Sigmoid colon (tissue), 6 donors: ENCODE measurements at regions not wholly inside any gene's neighbourhood (a gene's known extent, or its start where the extent isn't known, plus 50 kb on each side); places are given as distances from the start of the nearest gene placed in this dataset.
A peak's percentile ranks its signal among the peaks of the same experiment; 100 is the strongest.

Experiments
- DNase-seq: peaks from one replicate; pipeline ENCODE4 v3.0.0-alpha.2; 2019
- H3K27ac ChIP-seq, 4 donors: fragments of 200-600 bp; sonication (generic); one replicate each; pipeline ENCODE4 v1.5.1; 2016 to 2019; ENCODE audit warnings: mild to moderate bottlenecking in 1 of 4
- H3K27me3 ChIP-seq, 3 donors: fragments of 200-600 bp; sonication (generic); one replicate each; pipeline ENCODE4 v1.5.1; 2019; ENCODE audit warnings: mild to moderate bottlenecking in 1 of 3
- H3K36me3 ChIP-seq, 4 donors: fragments of 200-600 bp; sonication (generic); one replicate each; pipeline ENCODE4 v1.5.1; 2016 to 2019
- H3K4me1 ChIP-seq, 4 donors: fragments of 200-600 bp; sonication (generic); one replicate each; pipeline ENCODE4 v1.5.1; 2017 to 2019
- H3K4me3 ChIP-seq, 4 donors: fragments of 200-600 bp; sonication (generic); one replicate each; pipeline ENCODE4 v1.5.1; 2017 to 2019; ENCODE audit warnings: mild to moderate bottlenecking in 2 of 4, moderate library complexity in 1 of 4
- H3K9me3 ChIP-seq, 4 donors: fragments of 200-600 bp in 3 of 4; sonication (generic) in 3 of 4; one replicate each; pipeline versions ENCODE4 v1.5.1 to v1.6.1; 2013 to 2019
- CTCF ChIP-seq, 4 experiments: fragments of 450-650 bp in 3 of 4; fragments of 200-600 bp in 1 of 4; IDR thresholded peaks; one replicate each; pipeline ENCODE4 v1.5.1; 2016 to 2019; ENCODE audit warnings: antibody characterized with exemption in 4 of 4, mild to moderate bottlenecking in 3 of 4, moderate library complexity in 2 of 4
- EP300 ChIP-seq, 4 donors: sonication (generic); formaldehyde crosslinking; IDR thresholded peaks; one replicate each; pipeline ENCODE4 v1.6.1; 2017; ENCODE audit warnings: antibody characterized with exemption in 4 of 4
- POLR2A ChIP-seq, 2 donors: fragments of 450-650 bp; IDR thresholded peaks; one replicate each; pipeline ENCODE4 v1.6.1; 2016; ENCODE audit warnings: antibody characterized with exemption in 2 of 2, mild to moderate bottlenecking in 2 of 2, moderate library complexity in 2 of 2
- POLR2AphosphoS5 ChIP-seq, 4 donors: sonication (generic); formaldehyde crosslinking; IDR thresholded peaks; one replicate each; pipeline ENCODE4 v1.6.1; 2017; ENCODE audit warnings: antibody characterized with exemption in 4 of 4
- WGBS, 2 donors: extraction: QIAGEN DNeasy Blood & Tissue Kit; methylation state at CpG; one replicate each; pipeline ENCODE4 v1.1.7; 2013; 5-methylcytosine and 5-hydroxymethylcytosine counted together
- intact Hi-C: fragments of 100-400 bp; cut with DNase I; formaldehyde crosslinking; loops from one replicate; pipeline ENCODE4 v1.15.1; 2023
- donor health status: healthy with polysubstance abuse.
- donor health status: healthy.

- Histone ChIP-seq H3K27ac (peak overlapping the region; percentile 32 to 74 (median 54)), H3K9me3 (no peaks in the 10 kb centered on the region), H3K27me3 (no peaks in the 10 kb centered on the region), H3K4me1 (no peaks in the 10 kb centered on the region), H3K36me3 (no peaks in the 10 kb centered on the region), H3K4me3 (no peak overlapping the region)
- TF ChIP-seq CTCF (IDR thresholded peaks at IDR 0.05) = no peak
- TF ChIP-seq EP300 (IDR thresholded peaks at IDR 0.05) = no peak
- no peak for TF ChIP-seq POLR2AphosphoS5 (IDR thresholded peaks at IDR 0.05)
- no peak for TF ChIP-seq POLR2A (IDR thresholded peaks at IDR 0.05)
- DNase-seq = no peak
- intact Hi-C loops = loop anchor here (10.0 kb wide), 1 partner anchor 290 kb away; no protein-coding TSS in a partner anchor
Measured at GRCh38 chr9:115945009-115945431, 208.6 kb upstream of the PAPPA start.

GRCh38 chr9:115946530-115946929 is 207.1 kb upstream of the PAPPA start:
- TF ChIP-seq POLR2A (IDR thresholded peaks at IDR 0.05) (no peak), POLR2AphosphoS5 (IDR thresholded peaks at IDR 0.05) (no peak), EP300 (IDR thresholded peaks at IDR 0.05) (no peak), CTCF (IDR thresholded peaks at IDR 0.05) (no peak)
- Histone ChIP-seq H3K36me3 (no peaks in the 10 kb centered on the region), H3K4me3 (no peak overlapping the region), H3K4me1 (no peaks in the 10 kb centered on the region), H3K27me3 (no peaks in the 10 kb centered on the region), H3K9me3 (no peaks in the 10 kb centered on the region), H3K27ac (no peak overlapping the region)
- 8 to 45% methylated on average over 2 of the region's 2 CpGs for WGBS, 2 donors
- DNase-seq = no peak
- intact Hi-C loops = loop anchor here (10.0 kb wide), 1 partner anchor 292 kb away; no protein-coding TSS in a partner anchor

GRCh38 chr9:115951977-115952376 is 201.6 kb upstream of the PAPPA start:
- Histone ChIP-seq H3K4me1 (no peaks in the 10 kb centered on the region), H3K9me3 (no peaks in the 10 kb centered on the region), H3K36me3 (no peaks in the 10 kb centered on the region), H3K4me3 (no peak overlapping the region), H3K27me3 (no peaks in the 10 kb centered on the region), H3K27ac (no peak overlapping the region)
- TF ChIP-seq EP300 (IDR thresholded peaks at IDR 0.05) (no peak), POLR2AphosphoS5 (IDR thresholded peaks at IDR 0.05) (no peak), CTCF (IDR thresholded peaks at IDR 0.05) (no peak), POLR2A (IDR thresholded peaks at IDR 0.05) (no peak)
- no peak for DNase-seq
- 52 to 64% methylated on average over 4 of the region's 4 CpGs for WGBS, 2 donors
- intact Hi-C loops = no loop called here

- no peak for DNase-seq
- Histone ChIP-seq H3K9me3 (no peaks in the 10 kb centered on the region), H3K27me3 (no peaks in the 10 kb centered on the region), H3K4me1 (no peaks in the 10 kb centered on the region), H3K36me3 (no peaks in the 10 kb centered on the region), H3K4me3 (no peak overlapping the region), H3K27ac (no peak overlapping the region)
- intact Hi-C loops = no loop called here
- WGBS, 2 donors = 56 to 69% methylated on average over 4 of the region's 4 CpGs
- TF ChIP-seq CTCF (IDR thresholded peaks at IDR 0.05) = no peak
- no peak for TF ChIP-seq EP300 (IDR thresholded peaks at IDR 0.05)
- TF ChIP-seq POLR2AphosphoS5 (IDR thresholded peaks at IDR 0.05) = no peak
- TF ChIP-seq POLR2A (IDR thresholded peaks at IDR 0.05) = no peak
Measured at GRCh38 chr9:115952430-115953292, 200.9 kb upstream of the PAPPA start.
